ENCODE measurements at regions not wholly inside any gene's neighbourhood (a gene's known extent, or its start where the extent isn't known, plus 50 kb on each side); places are given as distances from the start of the nearest gene placed in this dataset.

DNA sequence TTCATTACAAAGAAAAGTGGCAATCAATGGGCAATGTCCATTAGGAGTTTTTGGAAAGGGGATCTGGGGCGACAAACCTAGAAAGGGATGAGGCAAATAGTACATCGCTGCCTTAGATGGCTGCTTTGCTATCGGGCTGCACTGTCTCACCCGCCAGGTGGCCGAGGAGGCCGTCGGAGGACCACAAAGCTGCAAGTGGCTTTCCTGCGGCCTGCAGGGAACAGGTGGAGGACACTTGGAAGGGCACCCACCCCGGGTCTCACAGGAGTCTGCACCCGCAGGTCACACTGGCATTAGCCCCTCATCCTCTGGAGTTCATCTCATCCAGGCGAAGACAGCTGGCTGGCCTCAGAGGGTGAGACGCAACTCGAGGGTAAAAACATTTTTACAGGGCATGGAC, 1392.5 kb downstream of the AACS start:
- peaks cover 24% of the 10 kb centered on the region for H3K27me3 Mint-ChIP-seq (ENCODE audit: unreplicated experiment)
- peaks cover 9% of the 10 kb centered on the region for H3K4me1 Mint-ChIP-seq (ENCODE audit: low read depth, unreplicated experiment)
- no peak for DNase-seq
- intact Hi-C loops (cut with micrococcal nuclease; ENCODE audit: unreplicated experiment), result no loop called here
- BruUV-seq (replicated peaks), result no TSS peak
- no peak overlapping the region for H3K4me3 Mint-ChIP-seq (ENCODE audit: low read depth, unreplicated experiment)
- no peak overlapping the region for H3K27ac Mint-ChIP-seq (ENCODE audit: unreplicated experiment)
- H3K36me3 Mint-ChIP-seq (ENCODE audit: insufficient read depth, unreplicated experiment), result no peaks in the 10 kb centered on the region
- H3K9me3 Mint-ChIP-seq (ENCODE audit: low read depth, unreplicated experiment), result peaks cover 6% of the 10 kb centered on the region
- TF ChIP-seq, protein P1, sequence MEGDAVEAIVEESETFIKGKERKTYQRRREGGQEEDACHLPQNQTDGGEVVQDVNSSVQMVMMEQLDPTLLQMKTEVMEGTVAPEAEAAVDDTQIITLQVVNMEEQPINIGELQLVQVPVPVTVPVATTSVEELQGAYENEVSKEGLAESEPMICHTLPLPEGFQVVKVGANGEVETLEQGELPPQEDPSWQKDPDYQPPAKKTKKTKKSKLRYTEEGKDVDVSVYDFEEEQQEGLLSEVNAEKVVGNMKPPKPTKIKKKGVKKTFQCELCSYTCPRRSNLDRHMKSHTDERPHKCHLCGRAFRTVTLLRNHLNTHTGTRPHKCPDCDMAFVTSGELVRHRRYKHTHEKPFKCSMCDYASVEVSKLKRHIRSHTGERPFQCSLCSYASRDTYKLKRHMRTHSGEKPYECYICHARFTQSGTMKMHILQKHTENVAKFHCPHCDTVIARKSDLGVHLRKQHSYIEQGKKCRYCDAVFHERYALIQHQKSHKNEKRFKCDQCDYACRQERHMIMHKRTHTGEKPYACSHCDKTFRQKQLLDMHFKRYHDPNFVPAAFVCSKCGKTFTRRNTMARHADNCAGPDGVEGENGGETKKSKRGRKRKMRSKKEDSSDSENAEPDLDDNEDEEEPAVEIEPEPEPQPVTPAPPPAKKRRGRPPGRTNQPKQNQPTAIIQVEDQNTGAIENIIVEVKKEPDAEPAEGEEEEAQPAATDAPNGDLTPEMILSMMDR (IDR thresholded peaks at IDR 0.05; ENCODE audit: unreplicated experiment), result no peak
- CTCF ChIA-PET, result no interaction called here

DNA sequence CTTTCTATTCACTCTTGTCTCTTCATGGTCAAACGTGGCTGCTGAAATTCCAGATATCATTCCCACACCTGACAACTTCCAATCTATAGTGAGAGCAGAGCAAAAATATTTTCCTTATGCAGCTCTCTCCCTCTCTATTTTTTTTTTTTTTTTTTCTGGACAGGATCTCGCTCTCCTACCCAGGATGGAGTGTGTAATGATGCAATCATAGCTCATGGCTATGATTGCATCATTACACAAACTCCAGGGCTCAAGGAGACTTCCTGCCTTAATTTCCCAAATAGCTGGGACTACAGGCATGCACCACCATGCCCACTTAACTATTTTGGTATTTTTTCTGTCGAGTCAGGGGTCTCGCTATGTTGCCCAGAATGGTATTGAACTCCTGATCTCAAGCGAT, 1398.9 kb downstream of the AACS start:
- TF ChIP-seq, protein P1 (IDR thresholded peaks at IDR 0.05; ENCODE audit: unreplicated experiment), result no peak
- intact Hi-C loops (cut with micrococcal nuclease; ENCODE audit: unreplicated experiment), result no loop called here
- CTCF ChIA-PET, result no interaction called here
- H3K27me3 Mint-ChIP-seq (ENCODE audit: unreplicated experiment), result peaks cover 12% of the 10 kb centered on the region
- H3K27ac Mint-ChIP-seq (ENCODE audit: unreplicated experiment), result no peak overlapping the region
- no TSS peak for BruUV-seq (replicated peaks)
- no peak for DNase-seq
- H3K4me1 Mint-ChIP-seq (ENCODE audit: low read depth, unreplicated experiment), result no peaks in the 10 kb centered on the region
- H3K4me3 Mint-ChIP-seq (ENCODE audit: low read depth, unreplicated experiment), result no peak overlapping the region
- no peaks in the 10 kb centered on the region for H3K36me3 Mint-ChIP-seq (ENCODE audit: insufficient read depth, unreplicated experiment)
- peaks cover 3% of the 10 kb centered on the region for H3K9me3 Mint-ChIP-seq (ENCODE audit: low read depth, unreplicated experiment)

DNA sequence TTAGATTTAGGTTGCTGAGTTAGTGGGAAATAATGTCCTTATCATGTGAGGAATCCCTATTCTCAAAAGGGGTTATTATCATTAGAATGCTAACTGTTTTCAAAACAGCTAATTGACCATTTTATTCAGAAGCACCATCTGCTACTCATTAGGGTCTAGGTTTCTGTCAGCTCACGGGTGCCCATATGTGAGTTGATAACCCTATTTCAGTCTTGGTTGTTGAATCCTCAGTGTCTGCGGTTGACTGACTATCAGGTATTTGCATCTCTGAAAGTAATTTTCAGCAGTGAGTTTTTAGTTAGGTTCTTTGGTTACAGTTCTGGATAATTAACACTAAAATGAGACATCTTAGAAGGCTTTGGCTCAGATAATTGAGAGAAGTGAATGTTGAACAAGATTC, 1404.0 kb downstream of the AACS start:
- BruUV-seq (replicated peaks), result no TSS peak
- Mint-ChIP-seq H3K27me3 (ENCODE audit: unreplicated experiment) (no peaks in the 10 kb centered on the region), H3K36me3 (ENCODE audit: insufficient read depth, unreplicated experiment) (no peaks in the 10 kb centered on the region), H3K4me1 (ENCODE audit: low read depth, unreplicated experiment) (no peaks in the 10 kb centered on the region), H3K27ac (ENCODE audit: unreplicated experiment) (no peak overlapping the region), H3K9me3 (ENCODE audit: low read depth, unreplicated experiment) (peaks cover 9% of the 10 kb centered on the region), H3K4me3 (ENCODE audit: low read depth, unreplicated experiment) (no peak overlapping the region)
- CTCF ChIA-PET, result no interaction called here
- DNase-seq, result no peak
- TF ChIP-seq, protein P1 (IDR thresholded peaks at IDR 0.05; ENCODE audit: unreplicated experiment), result no peak
- intact Hi-C loops (cut with micrococcal nuclease; ENCODE audit: unreplicated experiment), result no loop called here

DNA sequence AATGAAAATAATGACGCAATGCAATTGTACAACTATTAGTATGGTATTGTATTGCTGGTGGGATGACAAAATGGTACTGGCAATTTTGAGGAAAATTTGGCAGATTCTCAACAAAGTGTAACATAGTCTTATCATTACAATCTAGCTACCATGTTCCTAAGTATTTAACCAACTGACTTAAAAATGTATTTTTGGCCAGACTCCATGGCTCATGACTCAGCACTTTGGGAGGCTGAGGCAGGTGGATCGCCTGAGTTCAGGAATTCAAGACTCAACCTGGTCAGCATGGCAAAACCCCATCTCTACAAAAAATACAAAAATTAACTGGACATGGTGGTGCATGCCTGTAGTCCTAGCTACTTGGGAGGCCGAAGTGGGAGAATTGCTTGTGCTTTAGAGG, 1409.5 kb downstream of the AACS start:
- DNase-seq, result no peak
- no peaks in the 10 kb centered on the region for H3K36me3 Mint-ChIP-seq (ENCODE audit: insufficient read depth, unreplicated experiment)
- H3K9me3 Mint-ChIP-seq (ENCODE audit: low read depth, unreplicated experiment), result peaks cover 9% of the 10 kb centered on the region
- no peaks in the 10 kb centered on the region for H3K27me3 Mint-ChIP-seq (ENCODE audit: unreplicated experiment)
- no peak overlapping the region for H3K27ac Mint-ChIP-seq (ENCODE audit: unreplicated experiment)
- no peak overlapping the region for H3K4me3 Mint-ChIP-seq (ENCODE audit: low read depth, unreplicated experiment)
- BruUV-seq (replicated peaks), result no TSS peak
- no peaks in the 10 kb centered on the region for H3K4me1 Mint-ChIP-seq (ENCODE audit: low read depth, unreplicated experiment)
- CTCF ChIA-PET, result no interaction called here
- TF ChIP-seq, protein P1 (IDR thresholded peaks at IDR 0.05; ENCODE audit: unreplicated experiment), result no peak
- intact Hi-C loops (cut with micrococcal nuclease; ENCODE audit: unreplicated experiment), result no loop called here

DNA sequence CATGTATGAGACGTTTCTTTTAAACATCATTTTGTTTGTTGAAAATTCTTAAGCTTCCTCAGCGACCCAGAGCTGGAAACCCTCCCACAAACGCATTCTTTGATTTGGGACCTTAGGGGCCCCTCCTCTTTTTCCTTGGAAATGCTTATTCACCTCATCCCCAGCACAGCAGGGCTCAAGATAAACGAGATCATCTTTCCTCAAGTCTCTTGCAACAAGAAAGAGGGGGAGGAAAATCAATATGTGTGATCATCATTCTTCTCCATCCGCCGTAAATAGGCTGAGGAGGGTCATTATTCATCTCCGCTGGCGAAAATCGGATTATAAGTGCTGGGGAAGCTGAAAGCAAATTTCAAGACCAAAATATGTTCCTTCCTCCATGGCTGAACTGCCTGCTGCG, 1415.2 kb downstream of the AACS start:
- CTCF ChIA-PET, result no interaction called here
- Mint-ChIP-seq H3K4me1 (ENCODE audit: low read depth, unreplicated experiment) (peaks cover 18% of the 10 kb centered on the region), H3K9me3 (ENCODE audit: low read depth, unreplicated experiment) (peaks cover 5% of the 10 kb centered on the region), H3K36me3 (ENCODE audit: insufficient read depth, unreplicated experiment) (peaks cover 4% of the 10 kb centered on the region), H3K4me3 (ENCODE audit: low read depth, unreplicated experiment) (no peak overlapping the region), H3K27me3 (ENCODE audit: unreplicated experiment) (no peaks in the 10 kb centered on the region), H3K27ac (ENCODE audit: unreplicated experiment) (no peak overlapping the region)
- DNase-seq, result no peak
- TF ChIP-seq, protein P1 (IDR thresholded peaks at IDR 0.05; ENCODE audit: unreplicated experiment), result no peak
- intact Hi-C loops (cut with micrococcal nuclease; ENCODE audit: unreplicated experiment), result no loop called here
- BruUV-seq (replicated peaks), result no TSS peak
